ENCODE measurements at regions not wholly inside any gene's neighbourhood (a gene's known extent, or its start where the extent isn't known, plus 50 kb on each side); places are given as distances from the start of the nearest gene placed in this dataset.

GRCh38 chr1:69121723-69122122 lies 446.0 kb upstream of the LRRC7 start:
- WGBS, 2 donors, result 23 to 30% methylated on average over 1 of the region's 1 CpG
- H3K36me3 ChIP-seq (ENCODE audit: control insufficient read depth in 2 of 2, insufficient read depth in 2 of 2, low read length in 1 of 2), result no peaks in the 10 kb centered on the region
- H3K9me3 ChIP-seq (ENCODE audit: control insufficient read depth in 2 of 2, insufficient read depth in 1 of 2, low read depth in 1 of 2, low read length in 1 of 2), result no peaks in the 10 kb centered on the region
- no peak overlapping the region for H3K4me3 ChIP-seq (ENCODE audit: low read depth in 1 of 2, low read length in 2 of 2)
- H3K27ac ChIP-seq (ENCODE audit: low read depth in 2 of 2, low read length in 1 of 2), result no peak overlapping the region
- H3K27me3 ChIP-seq (ENCODE audit: control insufficient read depth in 1 of 2, insufficient read depth in 2 of 2, low read length in 2 of 2), result no peaks in the 10 kb centered on the region
- H3K4me1 ChIP-seq (ENCODE audit: control insufficient read depth in 2 of 2, insufficient read depth in 2 of 2, low read length in 1 of 2), result no peaks in the 10 kb centered on the region

- H3K27me3 ChIP-seq (ENCODE audit: control insufficient read depth in 1 of 2, insufficient read depth in 2 of 2, low read length in 2 of 2), result no peaks in the 10 kb centered on the region
- no peaks in the 10 kb centered on the region for H3K4me1 ChIP-seq (ENCODE audit: control insufficient read depth in 2 of 2, insufficient read depth in 2 of 2, low read length in 1 of 2)
- H3K4me3 ChIP-seq (ENCODE audit: low read depth in 1 of 2, low read length in 2 of 2), result no peak overlapping the region
- H3K9me3 ChIP-seq (ENCODE audit: control insufficient read depth in 2 of 2, insufficient read depth in 1 of 2, low read depth in 1 of 2, low read length in 1 of 2), result no peaks in the 10 kb centered on the region
- no peak overlapping the region for H3K27ac ChIP-seq (ENCODE audit: low read depth in 2 of 2, low read length in 1 of 2)
- no peaks in the 10 kb centered on the region for H3K36me3 ChIP-seq (ENCODE audit: control insufficient read depth in 2 of 2, insufficient read depth in 2 of 2, low read length in 1 of 2)
- 74 to 75% methylated on average over 2 of the region's 2 CpGs for WGBS, 2 donors
Observed at GRCh38 chr1:69122373-69122772, 445.3 kb upstream of the LRRC7 start.

GRCh38 chr1:69123486-69123885 lies 444.2 kb upstream of the LRRC7 start:
- no peaks in the 10 kb centered on the region for H3K9me3 ChIP-seq (ENCODE audit: control insufficient read depth in 2 of 2, insufficient read depth in 1 of 2, low read depth in 1 of 2, low read length in 1 of 2)

GRCh38 chr1:69126796-69127195 lies 440.9 kb upstream of the LRRC7 start:
- 23 to 31% methylated on average over 1 of the region's 1 CpG for WGBS, 2 donors

More at GRCh38 chr1:69123486-69123885, 444.2 kb upstream of the LRRC7 start:
- no peaks in the 10 kb centered on the region for H3K36me3 ChIP-seq (ENCODE audit: control insufficient read depth in 2 of 2, insufficient read depth in 2 of 2, low read length in 1 of 2)
- no peaks in the 10 kb centered on the region for H3K4me1 ChIP-seq (ENCODE audit: control insufficient read depth in 2 of 2, insufficient read depth in 2 of 2, low read length in 1 of 2)
- no peak overlapping the region for H3K27ac ChIP-seq (ENCODE audit: low read depth in 2 of 2, low read length in 1 of 2)
- WGBS, 2 donors, result 92 to 95% methylated on average over 1 of the region's 1 CpG
- no peak overlapping the region for H3K4me3 ChIP-seq (ENCODE audit: low read depth in 1 of 2, low read length in 2 of 2)
- H3K27me3 ChIP-seq (ENCODE audit: control insufficient read depth in 1 of 2, insufficient read depth in 2 of 2, low read length in 2 of 2), result no peaks in the 10 kb centered on the region

GRCh38 chr1:69128204-69128603 lies 439.5 kb upstream of the LRRC7 start:
- Histone ChIP-seq H3K9me3 (ENCODE audit: control insufficient read depth in 2 of 2, insufficient read depth in 1 of 2, low read depth in 1 of 2, low read length in 1 of 2) (no peaks in the 10 kb centered on the region), H3K27me3 (ENCODE audit: control insufficient read depth in 1 of 2, insufficient read depth in 2 of 2, low read length in 2 of 2) (no peaks in the 10 kb centered on the region), H3K4me1 (ENCODE audit: control insufficient read depth in 2 of 2, insufficient read depth in 2 of 2, low read length in 1 of 2) (no peaks in the 10 kb centered on the region), H3K4me3 (ENCODE audit: low read depth in 1 of 2, low read length in 2 of 2) (no peak overlapping the region), H3K27ac (ENCODE audit: low read depth in 2 of 2, low read length in 1 of 2) (no peak overlapping the region), H3K36me3 (ENCODE audit: control insufficient read depth in 2 of 2, insufficient read depth in 2 of 2, low read length in 1 of 2) (no peaks in the 10 kb centered on the region)
- WGBS, 2 donors, result 60 to 61% methylated on average over 4 of the region's 4 CpGs

More at GRCh38 chr1:69126796-69127195, 440.9 kb upstream of the LRRC7 start:
- H3K27ac ChIP-seq (ENCODE audit: low read depth in 2 of 2, low read length in 1 of 2), result no peak overlapping the region
- no peaks in the 10 kb centered on the region for H3K4me1 ChIP-seq (ENCODE audit: control insufficient read depth in 2 of 2, insufficient read depth in 2 of 2, low read length in 1 of 2)
- no peaks in the 10 kb centered on the region for H3K27me3 ChIP-seq (ENCODE audit: control insufficient read depth in 1 of 2, insufficient read depth in 2 of 2, low read length in 2 of 2)
- H3K9me3 ChIP-seq (ENCODE audit: control insufficient read depth in 2 of 2, insufficient read depth in 1 of 2, low read depth in 1 of 2, low read length in 1 of 2), result no peaks in the 10 kb centered on the region
- no peaks in the 10 kb centered on the region for H3K36me3 ChIP-seq (ENCODE audit: control insufficient read depth in 2 of 2, insufficient read depth in 2 of 2, low read length in 1 of 2)
- no peak overlapping the region for H3K4me3 ChIP-seq (ENCODE audit: low read depth in 1 of 2, low read length in 2 of 2)

GRCh38 chr1:69129538-69129937 lies 438.2 kb upstream of the LRRC7 start:
- Histone ChIP-seq H3K36me3 (ENCODE audit: control insufficient read depth in 2 of 2, insufficient read depth in 2 of 2, low read length in 1 of 2) (no peaks in the 10 kb centered on the region), H3K9me3 (ENCODE audit: control insufficient read depth in 2 of 2, insufficient read depth in 1 of 2, low read depth in 1 of 2, low read length in 1 of 2) (no peaks in the 10 kb centered on the region), H3K27ac (ENCODE audit: low read depth in 2 of 2, low read length in 1 of 2) (no peak overlapping the region), H3K4me3 (ENCODE audit: low read depth in 1 of 2, low read length in 2 of 2) (no peak overlapping the region), H3K4me1 (ENCODE audit: control insufficient read depth in 2 of 2, insufficient read depth in 2 of 2, low read length in 1 of 2) (no peaks in the 10 kb centered on the region), H3K27me3 (ENCODE audit: control insufficient read depth in 1 of 2, insufficient read depth in 2 of 2, low read length in 2 of 2) (no peaks in the 10 kb centered on the region)
- WGBS, 2 donors, result 80 to 83% methylated on average over 4 of the region's 4 CpGs

- no peaks in the 10 kb centered on the region for H3K27me3 ChIP-seq (ENCODE audit: control insufficient read depth in 1 of 2, insufficient read depth in 2 of 2, low read length in 2 of 2)
- 77% methylated on average over 1 of the region's 1 CpG for WGBS, 2 donors
Observed at GRCh38 chr1:69138172-69138571, 429.6 kb upstream of the LRRC7 start.

GRCh38 chr1:69139007-69139406 lies 428.7 kb upstream of the LRRC7 start:
- Histone ChIP-seq H3K27ac (ENCODE audit: low read depth in 2 of 2, low read length in 1 of 2) (no peak overlapping the region), H3K36me3 (ENCODE audit: control insufficient read depth in 2 of 2, insufficient read depth in 2 of 2, low read length in 1 of 2) (no peaks in the 10 kb centered on the region), H3K27me3 (ENCODE audit: control insufficient read depth in 1 of 2, insufficient read depth in 2 of 2, low read length in 2 of 2) (no peaks in the 10 kb centered on the region), H3K4me3 (ENCODE audit: low read depth in 1 of 2, low read length in 2 of 2) (no peak overlapping the region), H3K9me3 (ENCODE audit: control insufficient read depth in 2 of 2, insufficient read depth in 1 of 2, low read depth in 1 of 2, low read length in 1 of 2) (no peaks in the 10 kb centered on the region), H3K4me1 (ENCODE audit: control insufficient read depth in 2 of 2, insufficient read depth in 2 of 2, low read length in 1 of 2) (no peaks in the 10 kb centered on the region)
- 70 to 75% methylated on average over 4 of the region's 4 CpGs for WGBS, 2 donors

More at GRCh38 chr1:69138172-69138571, 429.6 kb upstream of the LRRC7 start:
- Histone ChIP-seq H3K9me3 (ENCODE audit: control insufficient read depth in 2 of 2, insufficient read depth in 1 of 2, low read depth in 1 of 2, low read length in 1 of 2) (no peaks in the 10 kb centered on the region), H3K36me3 (ENCODE audit: control insufficient read depth in 2 of 2, insufficient read depth in 2 of 2, low read length in 1 of 2) (no peaks in the 10 kb centered on the region), H3K4me3 (ENCODE audit: low read depth in 1 of 2, low read length in 2 of 2) (no peak overlapping the region), H3K27ac (ENCODE audit: low read depth in 2 of 2, low read length in 1 of 2) (no peak overlapping the region), H3K4me1 (ENCODE audit: control insufficient read depth in 2 of 2, insufficient read depth in 2 of 2, low read length in 1 of 2) (no peaks in the 10 kb centered on the region)

- H3K9me3 ChIP-seq (ENCODE audit: control insufficient read depth in 2 of 2, insufficient read depth in 1 of 2, low read depth in 1 of 2, low read length in 1 of 2), result no peaks in the 10 kb centered on the region
- no peaks in the 10 kb centered on the region for H3K4me1 ChIP-seq (ENCODE audit: control insufficient read depth in 2 of 2, insufficient read depth in 2 of 2, low read length in 1 of 2)
- no peaks in the 10 kb centered on the region for H3K36me3 ChIP-seq (ENCODE audit: control insufficient read depth in 2 of 2, insufficient read depth in 2 of 2, low read length in 1 of 2)
- no peak overlapping the region for H3K27ac ChIP-seq (ENCODE audit: low read depth in 2 of 2, low read length in 1 of 2)
- WGBS, 2 donors, result 78 to 83% methylated on average over 3 of the region's 3 CpGs
- no peaks in the 10 kb centered on the region for H3K27me3 ChIP-seq (ENCODE audit: control insufficient read depth in 1 of 2, insufficient read depth in 2 of 2, low read length in 2 of 2)
- H3K4me3 ChIP-seq (ENCODE audit: low read depth in 1 of 2, low read length in 2 of 2), result no peak overlapping the region
Observed at GRCh38 chr1:69146303-69146702, 421.4 kb upstream of the LRRC7 start.

- 37 to 62% methylated on average over 1 of the region's 1 CpG for WGBS, 2 donors
- H3K27me3 ChIP-seq (ENCODE audit: control insufficient read depth in 1 of 2, insufficient read depth in 2 of 2, low read length in 2 of 2), result no peaks in the 10 kb centered on the region
Observed at GRCh38 chr1:69148731-69149130, 419.0 kb upstream of the LRRC7 start.

More at GRCh38 chr1:69148731-69149130, 419.0 kb upstream of the LRRC7 start:
- Histone ChIP-seq H3K4me1 (ENCODE audit: control insufficient read depth in 2 of 2, insufficient read depth in 2 of 2, low read length in 1 of 2) (no peaks in the 10 kb centered on the region), H3K4me3 (ENCODE audit: low read depth in 1 of 2, low read length in 2 of 2) (no peak overlapping the region), H3K9me3 (ENCODE audit: control insufficient read depth in 2 of 2, insufficient read depth in 1 of 2, low read depth in 1 of 2, low read length in 1 of 2) (no peaks in the 10 kb centered on the region), H3K27ac (ENCODE audit: low read depth in 2 of 2, low read length in 1 of 2) (no peak overlapping the region), H3K36me3 (ENCODE audit: control insufficient read depth in 2 of 2, insufficient read depth in 2 of 2, low read length in 1 of 2) (no peaks in the 10 kb centered on the region)
